B cell (primary cell): ENCODE measurements at regions not wholly inside any gene's neighbourhood (a gene's known extent, or its start where the extent isn't known, plus 50 kb on each side); places are given as distances from the start of the nearest gene placed in this dataset.

Experiments
- CTCF ChIP-seq: fragments of 200-600 bp; IDR thresholded peaks from one replicate; pipeline ENCODE4 v1.8.0; 2022; ENCODE audit warnings: antibody characterized with exemption, mild to moderate bottlenecking
- EZH2 ChIP-seq: IDR thresholded peaks from 2 replicates; pipeline ENCODE4 v1.6.1; 2012; ENCODE audit warnings: borderline replicate concordance, low read depth, mild to moderate bottlenecking, moderate library complexity, low read length; ENCODE audit not compliant: insufficient read depth, poor library complexity, severe bottlenecking

- TF ChIP-seq CTCF: no peak
- no peak for TF ChIP-seq EZH2
Measured at GRCh38 chr20:24868396-24868927, 80.6 kb upstream of the CST7 start.
